NT2/D1 (cell line): ENCODE measurements at regions not wholly inside any gene's neighbourhood (a gene's known extent, or its start where the extent isn't known, plus 50 kb on each side); places are given as distances from the start of the nearest gene placed in this dataset.

ENCODE experiments used
- SUZ12 ChIP-seq: IDR thresholded peaks from 2 replicates; pipeline ENCODE4 v1.6.1; 2011; ENCODE audit not compliant: insufficient read length, insufficient read depth; ENCODE audit errors: extremely low read depth
- ZNF274 ChIP-seq: IDR thresholded peaks from 2 replicates; pipeline ENCODE4 v1.6.1; 2011; ENCODE audit warnings: mild to moderate bottlenecking, low read depth, low read length

DNA sequence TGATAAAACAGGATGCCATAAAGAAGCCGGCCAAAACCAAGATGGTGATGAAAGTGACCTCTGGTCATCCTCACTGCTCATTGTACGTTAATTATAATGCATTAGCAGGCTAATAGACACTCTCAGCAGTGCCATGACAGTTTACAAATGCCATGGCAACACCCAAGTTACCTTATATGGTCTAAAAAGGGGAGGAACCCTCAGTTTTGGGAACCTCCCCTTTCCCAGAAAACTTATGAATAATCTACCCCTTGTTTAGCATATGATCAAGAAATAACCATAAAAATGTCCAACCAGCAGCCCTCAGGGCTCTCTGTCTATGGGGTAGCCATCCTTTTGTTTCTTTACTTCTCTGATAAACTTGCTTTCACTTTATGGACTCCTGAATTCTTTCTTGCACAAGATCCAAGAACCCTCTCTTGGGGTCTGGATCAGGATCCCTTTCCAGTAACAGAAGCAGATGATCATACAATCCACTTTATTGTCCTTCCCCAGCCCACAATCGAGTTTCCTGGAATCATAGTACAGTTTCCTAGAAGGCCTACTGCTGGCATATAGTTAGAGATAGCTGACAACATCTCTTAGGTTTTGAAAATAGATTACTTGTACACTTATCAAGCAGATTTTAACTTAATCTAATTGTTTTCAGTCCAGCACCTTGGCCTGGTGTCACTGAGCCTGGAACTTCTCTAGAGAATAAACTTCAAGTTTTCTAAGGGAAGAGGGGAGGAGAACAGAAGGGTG lies 266.7 kb upstream of the HMGA2 start:
- TF ChIP-seq ZNF274 (no peak), SUZ12 (no peak)
